ENCODE measurements at regions not wholly inside any gene's neighbourhood (a gene's known extent, or its start where the extent isn't known, plus 50 kb on each side); places are given as distances from the start of the nearest gene placed in this dataset.

DNA sequence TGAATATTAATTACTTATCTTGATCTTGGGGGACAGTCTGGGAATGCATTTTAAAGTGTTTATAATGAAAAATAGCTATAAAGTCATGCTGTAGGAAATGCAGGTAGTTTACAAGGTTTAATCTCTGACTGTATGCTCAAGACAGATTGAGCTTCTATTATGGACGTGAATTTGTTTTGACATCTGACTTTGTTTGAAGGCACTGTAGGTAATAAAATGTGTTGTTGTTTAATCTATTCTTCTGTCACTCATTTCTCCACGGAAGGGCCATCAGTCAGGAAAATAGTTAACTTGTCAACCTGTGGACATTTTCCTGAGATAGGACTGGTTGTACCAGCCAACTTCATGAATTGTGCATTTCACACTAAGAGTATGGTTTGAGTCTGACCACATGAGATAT, 893.1 kb upstream of the SLITRK6 start:
- TF ChIP-seq CTCF (IDR thresholded peaks at IDR 0.05), result no peak
- no peak for TF ChIP-seq POLR2A (IDR thresholded peaks at IDR 0.05)
